HepG2 (cell line): ENCODE measurements at regions not wholly inside any gene's neighbourhood (a gene's known extent, or its start where the extent isn't known, plus 50 kb on each side); places are given as distances from the start of the nearest gene placed in this dataset.

Experiments used
- ATAC-seq: fragments of 200-7000 bp; cut with Tn5 transposase; 3 replicates; pipeline ENCODE4 v1.9.1; 2020; ENCODE audit warnings: mild to moderate bottlenecking, moderate library complexity
- BruUV-seq: library from RNA; stranded (reverse); fragments of 400-500 nt; replicated peaks from 2 replicates; lab custom pipeline; 2021; lab: Mats Ljungman, UMichigan
- CTCF ChIA-PET: fragments of 300-600 bp; formaldehyde crosslinking; extraction: SDS; loops from one replicate; lab custom pipeline; 2021; ENCODE audit warnings: low total read pairs, inconsistent platforms, low intra/inter-chr PET ratio; lab: Yijun Ruan, JAX
- POLR2A ChIA-PET: fragments of 350-600 bp; sonication (Branson Sonifier 250); formaldehyde crosslinking; loops from one replicate; lab custom pipeline; 2020; ENCODE audit warnings: antibody characterized with exemption, inconsistent platforms; lab: Yijun Ruan, JAX
- DNase-seq: peaks from one replicate; pipeline ENCODE4 v3.0.0-alpha.2; 2015; ENCODE audit warnings: low spot score
- FAIRE-seq: peaks from 3 replicates; lab custom pipeline; 2011; peaks lifted over from hg19 to GRCh38; lab: Jason Lieb, UNC
- H2AFZ ChIP-seq: one replicate; pipeline ENCODE4 v1.6.1; 2011; ENCODE audit warnings: low read length, inconsistent platforms
- H3K27ac ChIP-seq: fragments of 300-600 bp; 3 replicates; pipeline ENCODE4 v1.8.0; 2011; ENCODE audit warnings: mixed run types, mild to moderate bottlenecking, mixed read lengths, low read length, inconsistent platforms; ENCODE audit not compliant: insufficient read depth; ENCODE audit errors: extremely low read length
- H3K27me3 ChIP-seq, 2 experiments: fragments of 200-600 bp in 1 of 2; 2 replicates in 1 of 2; 3 replicates in 1 of 2; pipeline versions ENCODE4 v1.6.0 to v1.8.0; 2011; ENCODE audit warnings: low read length in 2 of 2, mild to moderate bottlenecking in 2 of 2, moderate library complexity in 2 of 2, inconsistent platforms in 1 of 2; ENCODE audit not compliant: insufficient read depth in 2 of 2, control insufficient read depth in 1 of 2
- H3K36me3 ChIP-seq, 2 experiments: fragments of 200-600 bp in 1 of 2; replicated peaks in 1 of 2; 2 replicates in 1 of 2; 3 replicates in 1 of 2; pipeline versions ENCODE4 v1.5.1 to v1.8.0; 2011; ENCODE audit warnings: low read length in 2 of 2, inconsistent platforms in 1 of 2; ENCODE audit not compliant: insufficient read depth in 2 of 2, control insufficient read depth in 1 of 2
- H3K4me1 ChIP-seq: 2 replicates; pipeline ENCODE4 v1.5.1; 2012; ENCODE audit warnings: low read length, inconsistent platforms; ENCODE audit not compliant: insufficient read depth
- H3K4me2 ChIP-seq: 2 replicates; pipeline ENCODE4 v1.6.0; 2011; ENCODE audit warnings: low read depth, low read length, inconsistent platforms
- H3K4me3 ChIP-seq, 3 experiments: fragments of 200-600 bp in 1 of 3; sonication (generic), shearing (Covaris generic) in 1 of 3; replicated peaks in 1 of 3; 2 replicates each; pipeline ENCODE4 v1.5.1; 2011 to 2016; ENCODE audit warnings: low read length in 3 of 3, inconsistent platforms in 2 of 3, low read depth in 2 of 3, mild to moderate bottlenecking in 2 of 3, control low read depth in 1 of 3, mixed read lengths in 1 of 3; ENCODE audit not compliant: insufficient read depth in 1 of 3
- H3K79me2 ChIP-seq: one replicate; pipeline ENCODE4 v1.6.1; 2011; ENCODE audit warnings: low read length, inconsistent platforms; ENCODE audit not compliant: insufficient read depth
- H3K9ac ChIP-seq: 2 replicates; pipeline ENCODE4 v1.6.0; 2011; ENCODE audit warnings: mild to moderate bottlenecking, low read depth, low read length, inconsistent platforms; ENCODE audit not compliant: insufficient read depth
- H3K9me3 ChIP-seq: 2 replicates; pipeline ENCODE4 v1.5.1; 2012; ENCODE audit warnings: mild to moderate bottlenecking, low read length
- H4K20me1 ChIP-seq: 2 replicates; pipeline ENCODE4 v1.6.0; 2011; ENCODE audit warnings: inconsistent platforms, mild to moderate bottlenecking, low read length, moderate library complexity; ENCODE audit not compliant: insufficient read depth
- ARID2 ChIP-seq: sonication (generic); formaldehyde crosslinking; IDR thresholded peaks from 2 replicates; pipeline ENCODE4 v1.8.1; 2022; ENCODE audit warnings: mild to moderate bottlenecking, missing genetic modification reagents, borderline replicate concordance
- CHCHD3 ChIP-seq: sonication (generic); formaldehyde crosslinking; IDR thresholded peaks from 2 replicates; pipeline ENCODE4 v1.8.0; 2022; ENCODE audit warnings: mild to moderate bottlenecking, missing genetic modification reagents, moderate library complexity
- FOSL1 ChIP-seq: sonication (generic); formaldehyde crosslinking; IDR thresholded peaks from 2 replicates; pipeline ENCODE4 v1.9.0; 2021; ENCODE audit warnings: missing genetic modification reagents, borderline replicate concordance
- JUN ChIP-seq: sonication (generic); formaldehyde crosslinking; IDR thresholded peaks from 2 replicates; pipeline ENCODE4 v1.4.0; 2020; ENCODE audit warnings: mild to moderate bottlenecking, missing genetic modification reagents
- JUNB ChIP-seq: sonication (generic); formaldehyde crosslinking; IDR thresholded peaks from 2 replicates; pipeline ENCODE4 v1.8.0; 2022; ENCODE audit warnings: missing genetic modification reagents, mild to moderate bottlenecking, borderline replicate concordance
- PCBP2 ChIP-seq: fragments of 200-400 bp; formaldehyde crosslinking; optimal IDR thresholded peaks from 2 replicates; pipeline ENCODE3; 2018; ENCODE audit warnings: low read length, low read depth; ENCODE audit not compliant: poor library complexity, severe bottlenecking
- PHF20 ChIP-seq: sonication (generic); formaldehyde crosslinking; IDR thresholded peaks from 2 replicates; pipeline ENCODE4 v1.5.0; 2020; ENCODE audit warnings: mild to moderate bottlenecking, missing genetic modification reagents
- SETDB1 ChIP-seq: sonication (generic); formaldehyde crosslinking; IDR thresholded peaks from 2 replicates; pipeline ENCODE4 v1.5.1; 2020; ENCODE audit warnings: missing genetic modification reagents, mild to moderate bottlenecking, borderline replicate concordance
- SMARCC2 ChIP-seq: fragments of 450-650 bp; IDR thresholded peaks from 2 replicates; pipeline ENCODE4 v1.6.1; 2017; ENCODE audit warnings: antibody characterized with exemption, mild to moderate bottlenecking
- TOE1 ChIP-seq: sonication (generic); formaldehyde crosslinking; IDR thresholded peaks from 2 replicates; pipeline ENCODE4 v1.4.0; 2020; ENCODE audit warnings: mild to moderate bottlenecking, missing genetic modification reagents
- ZFAT ChIP-seq: sonication (generic); formaldehyde crosslinking; conservative IDR thresholded peaks from 2 replicates; pipeline ENCODE4 v1.8.1; 2023; ENCODE audit warnings: missing genetic modification reagents, inconsistent platforms
- ZNF234 ChIP-seq: sonication (generic); formaldehyde crosslinking; conservative IDR thresholded peaks from 2 replicates; pipeline ENCODE4 v1.5.1; 2020; ENCODE audit warnings: mild to moderate bottlenecking, missing genetic modification reagents
- ZNF501 ChIP-seq: sonication (generic); formaldehyde crosslinking; IDR thresholded peaks from 2 replicates; pipeline ENCODE4 v1.5.1; 2020; ENCODE audit warnings: mild to moderate bottlenecking, moderate library complexity, missing genetic modification reagents
- WGBS: methylation state at CpG from one replicate; pipeline ENCODE4 v1.1.6; 2017; ENCODE audit warnings: low lambda C conversion rate; 5-methylcytosine and 5-hydroxymethylcytosine counted together
- in situ Hi-C: cut with HindIII; loops from 2 replicates; pipeline ENCODE4 v1.10.0; 2017; ENCODE audit warnings: low pct_unique_long_range_greater_than_20kb; ENCODE audit not compliant: extremely low pct_ligation_motif_present
- intact Hi-C: fragments of 100-400 bp; cut with micrococcal nuclease; formaldehyde crosslinking; loops from one replicate; pipeline ENCODE4 v1.10.0; 2022; ENCODE audit not compliant: unreplicated experiment
- TF ChIP-seq, protein P1 (sequence below): sonication (generic); formaldehyde crosslinking; IDR thresholded peaks from 2 replicates; pipeline ENCODE4 v1.9.0; 2021; ENCODE audit warnings: missing genetic modification reagents, borderline replicate concordance
- TF ChIP-seq, protein P2 (sequence below): sonication (generic); formaldehyde crosslinking; IDR thresholded peaks from 2 replicates; pipeline ENCODE4 v1.5.0; 2020; ENCODE audit warnings: missing genetic modification reagents

DNA sequence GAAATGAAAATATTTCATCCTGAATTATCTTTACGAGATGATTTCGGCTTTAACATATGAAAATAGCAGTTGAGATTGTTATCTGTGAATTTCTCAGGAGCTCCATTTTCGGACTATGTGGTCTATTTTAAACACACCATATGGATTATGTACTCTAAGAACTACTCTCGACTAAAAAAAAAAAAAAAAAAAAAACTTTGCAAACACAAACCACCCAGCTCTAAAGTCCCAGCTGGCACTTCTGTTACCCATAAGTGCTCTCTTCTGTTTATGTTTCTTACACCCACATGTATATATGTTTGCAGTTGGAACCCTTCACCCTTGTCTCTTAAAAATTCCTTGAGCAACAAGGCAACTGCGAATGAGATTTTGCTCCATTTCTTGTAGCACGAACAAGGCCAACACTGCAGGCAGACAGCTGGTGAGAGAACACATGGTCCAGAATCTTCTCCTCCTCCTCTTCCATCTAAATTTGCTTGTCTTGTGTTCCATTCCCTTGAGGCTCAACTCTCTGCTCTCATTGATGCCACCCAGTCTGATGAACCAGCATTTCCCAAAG is 172.7 kb upstream of the HCCS start (continued):
- TF ChIP-seq CHCHD3 (CRISPR knock-in tag) (no peak), PCBP2 (no peak)

DNA sequence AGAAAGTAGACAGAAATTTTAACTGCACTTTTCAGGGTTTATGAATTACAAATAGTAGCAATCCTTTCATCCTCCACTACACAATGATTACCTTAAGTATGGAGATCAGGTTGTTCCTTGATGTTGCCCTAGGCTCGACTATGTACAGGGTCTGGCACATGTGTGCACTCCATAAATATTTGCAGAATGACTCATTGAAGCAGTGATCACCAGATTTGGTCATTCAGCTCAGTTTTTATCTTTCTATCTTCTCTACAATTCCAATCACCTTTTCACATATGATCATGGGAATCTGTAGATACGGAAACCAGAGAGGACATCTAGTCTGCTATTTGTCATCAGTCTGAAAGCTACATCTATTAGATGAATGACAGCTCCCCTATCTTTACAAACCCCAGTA is 171.7 kb upstream of the HCCS start:
- POLR2A ChIA-PET = no interaction called here
- CTCF ChIA-PET = no interaction called here
- H3K27me3 ChIP-seq = no peaks in the 10 kb centered on the region
- no peak overlapping the region for H2AFZ ChIP-seq
- H3K36me3 ChIP-seq = no peaks in the 10 kb centered on the region
- no peaks in the 10 kb centered on the region for H3K9me3 ChIP-seq
- no peak overlapping the region for H3K4me2 ChIP-seq
- WGBS = 14% methylated on average over 2 of the region's 2 CpGs
- FAIRE-seq (no peak), ATAC-seq (peak; percentile 88), DNase-seq (peak; percentile 64)
- in situ Hi-C loops (no loop called here), intact Hi-C loops (no loop called here)
- peaks cover 12% of the 10 kb centered on the region for H3K4me1 ChIP-seq
- no TSS peak for BruUV-seq
- H3K4me3 ChIP-seq = no peak overlapping the region
- H3K9ac ChIP-seq = no peak overlapping the region
- H4K20me1 ChIP-seq = no peaks in the 10 kb centered on the region
- H3K27ac ChIP-seq = no peak overlapping the region
- no peaks in the 10 kb centered on the region for H3K79me2 ChIP-seq
- TF ChIP-seq ZNF234 = no peak
- TF ChIP-seq JUNB (CRISPR knock-in tag) = peak; percentile 43; the same call in 1 of the 2 replicates
- TF ChIP-seq FOSL1 (CRISPR knock-in tag) = peak; percentile 66; the same call in 1 of the 2 replicates
- TF ChIP-seq SETDB1 (CRISPR knock-in tag) = no peak
- TF ChIP-seq ARID2 = no peak
- no peak for TF ChIP-seq SMARCC2
- no peak for TF ChIP-seq ZFAT
- no peak for TF ChIP-seq PHF20 (CRISPR knock-in tag)
- TF ChIP-seq, protein P1, sequence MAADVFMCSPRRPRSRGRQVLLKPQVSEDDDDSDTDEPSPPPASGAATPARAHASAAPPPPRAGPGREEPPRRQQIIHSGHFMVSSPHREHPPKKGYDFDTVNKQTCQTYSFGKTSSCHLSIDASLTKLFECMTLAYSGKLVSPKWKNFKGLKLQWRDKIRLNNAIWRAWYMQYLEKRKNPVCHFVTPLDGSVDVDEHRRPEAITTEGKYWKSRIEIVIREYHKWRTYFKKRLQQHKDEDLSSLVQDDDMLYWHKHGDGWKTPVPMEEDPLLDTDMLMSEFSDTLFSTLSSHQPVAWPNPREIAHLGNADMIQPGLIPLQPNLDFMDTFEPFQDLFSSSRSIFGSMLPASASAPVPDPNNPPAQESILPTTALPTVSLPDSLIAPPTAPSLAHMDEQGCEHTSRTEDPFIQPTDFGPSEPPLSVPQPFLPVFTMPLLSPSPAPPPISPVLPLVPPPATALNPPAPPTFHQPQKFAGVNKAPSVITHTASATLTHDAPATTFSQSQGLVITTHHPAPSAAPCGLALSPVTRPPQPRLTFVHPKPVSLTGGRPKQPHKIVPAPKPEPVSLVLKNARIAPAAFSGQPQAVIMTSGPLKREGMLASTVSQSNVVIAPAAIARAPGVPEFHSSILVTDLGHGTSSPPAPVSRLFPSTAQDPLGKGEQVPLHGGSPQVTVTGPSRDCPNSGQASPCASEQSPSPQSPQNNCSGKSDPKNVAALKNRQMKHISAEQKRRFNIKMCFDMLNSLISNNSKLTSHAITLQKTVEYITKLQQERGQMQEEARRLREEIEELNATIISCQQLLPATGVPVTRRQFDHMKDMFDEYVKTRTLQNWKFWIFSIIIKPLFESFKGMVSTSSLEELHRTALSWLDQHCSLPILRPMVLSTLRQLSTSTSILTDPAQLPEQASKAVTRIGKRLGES (CRISPR knock-in tag) = no peak
- no peak for TF ChIP-seq ZNF501 (CRISPR knock-in tag)
- TF ChIP-seq JUN (CRISPR knock-in tag) = 0 out of 2 replicates have a peak, but pooled peaks have one; percentile 29
- TF ChIP-seq, protein P2, sequence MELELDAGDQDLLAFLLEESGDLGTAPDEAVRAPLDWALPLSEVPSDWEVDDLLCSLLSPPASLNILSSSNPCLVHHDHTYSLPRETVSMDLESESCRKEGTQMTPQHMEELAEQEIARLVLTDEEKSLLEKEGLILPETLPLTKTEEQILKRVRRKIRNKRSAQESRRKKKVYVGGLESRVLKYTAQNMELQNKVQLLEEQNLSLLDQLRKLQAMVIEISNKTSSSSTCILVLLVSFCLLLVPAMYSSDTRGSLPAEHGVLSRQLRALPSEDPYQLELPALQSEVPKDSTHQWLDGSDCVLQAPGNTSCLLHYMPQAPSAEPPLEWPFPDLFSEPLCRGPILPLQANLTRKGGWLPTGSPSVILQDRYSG (CRISPR knock-in tag) = no peak
- no peak for TF ChIP-seq TOE1 (CRISPR knock-in tag)
